RWPE2 (cell line): ENCODE measurements at regions not wholly inside any gene's neighbourhood (a gene's known extent, or its start where the extent isn't known, plus 50 kb on each side); places are given as distances from the start of the nearest gene placed in this dataset.

ENCODE experiments used
- ATAC-seq: fragments of 200-7000 bp; cut with Tn5 transposase; 3 replicates; pipeline ENCODE4 v1.9.1; 2021; ENCODE audit warnings: low read depth
- DNase-seq: peaks from one replicate; pipeline ENCODE4 v3.0.0-alpha.2; 2020; ENCODE audit warnings: low spot score
- H3K27ac ChIP-seq: fragments of 450-650 bp; 2 replicates; pipeline ENCODE4 v1.5.1; 2017; ENCODE audit warnings: mild to moderate bottlenecking; ENCODE audit not compliant: poor library complexity, severe bottlenecking
- H3K27me3 ChIP-seq: fragments of 250-450 bp; sonication (Bioruptor Pico); 2 replicates; pipeline ENCODE4 v1.5.1; 2021; ENCODE audit warnings: mild to moderate bottlenecking, moderate library complexity; ENCODE audit not compliant: insufficient read depth, poor library complexity, severe bottlenecking
- H3K36me3 ChIP-seq: fragments of 250-450 bp; sonication (Bioruptor Pico); 2 replicates; pipeline ENCODE4 v1.5.1; 2020; ENCODE audit warnings: low read depth, mild to moderate bottlenecking, moderate library complexity
- H3K4me1 ChIP-seq: fragments of 250-450 bp; sonication (Bioruptor Pico); 2 replicates; pipeline ENCODE4 v1.5.1; 2021; ENCODE audit warnings: mild to moderate bottlenecking, moderate library complexity; ENCODE audit not compliant: insufficient read depth, poor library complexity, severe bottlenecking
- H3K4me3 ChIP-seq: fragments of 250-450 bp; sonication (Bioruptor Pico); 2 replicates; pipeline ENCODE4 v1.5.1; 2021; ENCODE audit warnings: mild to moderate bottlenecking, moderate library complexity; ENCODE audit not compliant: severe bottlenecking
- H3K9me3 ChIP-seq: fragments of 250-450 bp; sonication (Bioruptor Pico); 2 replicates; pipeline ENCODE4 v1.5.1; 2021; ENCODE audit warnings: mild to moderate bottlenecking, moderate library complexity; ENCODE audit not compliant: severe bottlenecking
- CTCF ChIP-seq: fragments of 450-650 bp; IDR thresholded peaks from one replicate; pipeline ENCODE4 v1.5.1; 2017; ENCODE audit warnings: mild to moderate bottlenecking, moderate library complexity; ENCODE audit not compliant: poor library complexity, severe bottlenecking

- H3K9me3 ChIP-seq = no peaks in the 10 kb centered on the region
- ATAC-seq = no peak
Observed at GRCh38 chr6:165875946-165876345, 212.9 kb upstream of the PDE10A start.

DNA sequence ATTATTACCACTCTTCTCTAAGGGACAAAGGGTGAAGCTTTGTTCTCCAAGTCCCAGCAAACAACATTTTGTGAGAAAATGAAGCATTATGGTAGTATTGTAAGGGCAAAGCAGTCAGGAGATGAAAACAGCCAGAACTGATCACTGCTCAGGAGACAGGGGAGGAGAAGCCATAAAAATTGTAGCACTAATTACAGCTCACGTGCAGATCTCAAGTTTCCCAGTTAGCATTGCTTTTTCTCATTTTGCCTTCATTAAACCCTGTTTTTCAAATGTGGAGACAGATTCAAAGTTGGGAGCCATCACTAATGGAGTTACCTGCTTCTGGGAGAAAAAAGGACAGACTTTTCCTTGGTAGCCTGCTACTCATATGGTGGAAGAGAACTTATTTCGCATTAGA lies 210.9 kb upstream of the PDE10A start:
- Histone ChIP-seq H3K4me3 (no peak overlapping the region), H3K36me3 (no peaks in the 10 kb centered on the region), H3K27ac (no peak overlapping the region), H3K27me3 (peaks cover 34% of the 10 kb centered on the region), H3K4me1 (no peaks in the 10 kb centered on the region), H3K9me3 (no peaks in the 10 kb centered on the region)
- no peak for TF ChIP-seq CTCF
- ATAC-seq (no peak), DNase-seq (no peak)

More at GRCh38 chr6:165875946-165876345, 212.9 kb upstream of the PDE10A start:
- H3K36me3 ChIP-seq = no peaks in the 10 kb centered on the region
- H3K4me3 ChIP-seq = no peak overlapping the region
- H3K27me3 ChIP-seq = peaks cover 26% of the 10 kb centered on the region
- no peak for DNase-seq
- no peak overlapping the region for H3K27ac ChIP-seq
- TF ChIP-seq CTCF = no peak
- no peaks in the 10 kb centered on the region for H3K4me1 ChIP-seq

DNA sequence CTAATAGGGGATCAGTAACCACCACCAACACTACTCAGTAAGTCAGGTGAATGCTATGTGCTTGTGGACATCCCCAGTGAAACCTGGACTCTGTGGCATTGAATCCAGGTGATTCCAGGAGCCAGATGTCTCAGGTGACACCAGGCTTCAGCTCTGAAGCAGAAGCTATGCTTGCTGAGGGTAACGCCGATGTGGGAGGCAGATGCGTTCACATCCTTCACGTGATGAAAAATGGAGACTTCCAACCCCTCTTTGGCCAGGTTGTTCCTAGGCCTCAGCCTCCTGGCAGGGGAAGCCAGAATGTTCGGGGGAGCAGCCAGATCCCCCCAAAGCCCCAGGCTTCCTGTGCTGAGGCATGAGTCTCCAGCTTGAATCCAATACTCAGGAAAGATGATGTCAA lies 209.8 kb upstream of the PDE10A start:
- H3K9me3 ChIP-seq = peaks cover 2% of the 10 kb centered on the region
- DNase-seq = no peak
- H3K4me1 ChIP-seq = no peaks in the 10 kb centered on the region
- no peaks in the 10 kb centered on the region for H3K36me3 ChIP-seq
- TF ChIP-seq CTCF = no peak
- H3K4me3 ChIP-seq = no peak overlapping the region
- peaks cover 34% of the 10 kb centered on the region for H3K27me3 ChIP-seq
- no peak for ATAC-seq
- H3K27ac ChIP-seq = no peak overlapping the region

DNA sequence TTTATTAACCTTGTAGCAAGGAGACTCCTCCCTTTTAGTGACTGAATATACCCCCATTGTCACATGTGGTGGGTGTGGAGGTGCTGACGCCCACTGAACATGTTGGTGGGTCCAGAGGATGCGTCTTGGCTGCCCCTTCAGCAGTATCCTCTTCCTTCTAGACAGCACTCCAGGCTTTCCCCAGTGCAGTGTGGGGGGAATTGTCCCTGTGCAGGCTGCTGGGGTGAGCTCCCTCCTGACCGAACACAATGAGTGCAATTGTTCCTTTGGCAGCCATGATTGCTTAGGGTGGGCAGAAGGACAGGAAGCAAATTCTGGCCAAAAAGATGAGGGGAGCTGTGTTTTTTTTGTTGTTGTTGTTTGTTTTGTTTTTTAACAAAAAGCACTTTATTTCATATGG lies 209.3 kb upstream of the PDE10A start:
- Histone ChIP-seq H3K4me3 (no peak overlapping the region), H3K27ac (no peak overlapping the region), H3K27me3 (peaks cover 34% of the 10 kb centered on the region), H3K36me3 (no peaks in the 10 kb centered on the region), H3K9me3 (peaks cover 2% of the 10 kb centered on the region), H3K4me1 (no peaks in the 10 kb centered on the region)
- TF ChIP-seq CTCF = no peak
- no peak for ATAC-seq
- DNase-seq = no peak

DNA sequence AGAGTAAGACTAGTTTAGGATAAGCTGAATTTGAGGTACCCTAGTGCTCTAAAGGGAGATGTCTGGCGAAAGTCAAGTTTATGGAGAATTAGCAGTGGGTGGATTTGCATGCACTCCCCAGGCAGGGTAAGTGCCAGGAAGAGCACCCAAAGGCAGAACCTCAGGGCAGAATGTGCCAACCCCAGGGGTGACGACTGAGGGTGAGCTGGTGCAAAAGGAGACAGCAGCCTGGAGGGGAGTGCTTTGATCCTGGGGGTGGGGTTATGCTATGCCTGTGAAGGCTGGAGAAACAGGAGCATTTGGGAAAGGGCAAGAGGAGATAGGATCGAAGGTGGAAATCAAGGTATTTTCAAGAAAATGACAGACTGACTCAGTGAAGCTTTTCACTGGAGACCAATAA lies 208.5 kb upstream of the PDE10A start:
- DNase-seq = no peak
- no peak for TF ChIP-seq CTCF
- no peak for ATAC-seq
- Histone ChIP-seq H3K9me3 (peaks cover 2% of the 10 kb centered on the region), H3K4me1 (no peaks in the 10 kb centered on the region), H3K4me3 (no peak overlapping the region), H3K27ac (no peak overlapping the region), H3K27me3 (peaks cover 34% of the 10 kb centered on the region), H3K36me3 (no peaks in the 10 kb centered on the region)
